PC-3 (cell line): ENCODE measurements at regions not wholly inside any gene's neighbourhood (a gene's known extent, or its start where the extent isn't known, plus 50 kb on each side); places are given as distances from the start of the nearest gene placed in this dataset.

Experiments
- ATAC-seq: fragments of 200-7000 bp; cut with Tn5 transposase; 2 replicates; pipeline ENCODE4 v1.9.1; 2020; ENCODE audit warnings: mild to moderate bottlenecking, moderate library complexity
- BruUV-seq: library from RNA; stranded (reverse); fragments of 400-500 nt; replicated peaks from 2 replicates; lab custom pipeline; 2021; lab: Mats Ljungman, UMichigan
- CTCF ChIA-PET: fragments of 300-600 bp; sonication (Branson Sonifier 250); formaldehyde crosslinking; loops from one replicate; lab custom pipeline; 2022; ENCODE audit warnings: antibody characterized with exemption; lab: Charles Lee
- POLR2A ChIA-PET: fragments of 300-600 bp; sonication (Branson Sonifier 250); formaldehyde crosslinking; loops from one replicate; lab custom pipeline; 2022; ENCODE audit warnings: antibody characterized with exemption; ENCODE audit not compliant: unreplicated experiment; lab: Charles Lee
- DNase-seq: peaks from one replicate; pipeline ENCODE4 v3.0.0-alpha.2; 2015
- H2AFZ ChIP-seq: fragments of 300-600 bp; sonication (generic); 2 replicates; pipeline ENCODE4 v1.6.0; 2016; ENCODE audit warnings: antibody characterized with exemption, low read length
- H3F3A ChIP-seq: fragments of 300-600 bp; sonication (generic); one replicate; pipeline ENCODE4 v1.6.0; 2017; ENCODE audit warnings: antibody characterized with exemption, low read length, control low read depth, mild to moderate bottlenecking; ENCODE audit not compliant: unreplicated experiment
- H3K27ac ChIP-seq: fragments of 300-600 bp; sonication (generic); 2 replicates; pipeline ENCODE4 v1.5.1; 2016; ENCODE audit warnings: mild to moderate bottlenecking, low read length
- H3K27me3 ChIP-seq: fragments of 300-600 bp; sonication (generic); 2 replicates; pipeline ENCODE4 v1.6.1; 2016; ENCODE audit warnings: low read length, mixed read lengths
- H3K36me3 ChIP-seq: fragments of 300-600 bp; sonication (generic); 2 replicates; pipeline ENCODE4 v1.6.1; 2016; ENCODE audit warnings: low read depth, mixed run types, low read length, mixed read lengths
- H3K4me1 ChIP-seq: fragments of 300-600 bp; sonication (generic); 2 replicates; pipeline ENCODE4 v1.5.1; 2016; ENCODE audit warnings: low read length; ENCODE audit not compliant: insufficient read depth
- H3K4me2 ChIP-seq: fragments of 300-600 bp; sonication (generic); 2 replicates; pipeline ENCODE4 v1.6.0; 2016; ENCODE audit warnings: low read length
- H3K4me3 ChIP-seq: fragments of 300-600 bp; sonication (generic); 2 replicates; pipeline ENCODE4 v1.5.1; 2016; ENCODE audit warnings: mild to moderate bottlenecking, low read length, mixed read lengths
- H3K79me2 ChIP-seq: fragments of 300-600 bp; sonication (generic); 2 replicates; pipeline ENCODE4 v1.6.1; 2017; ENCODE audit warnings: low read length, mixed read lengths
- H3K9ac ChIP-seq: fragments of 300-600 bp; sonication (generic); 2 replicates; pipeline ENCODE4 v1.6.0; 2016; ENCODE audit warnings: mild to moderate bottlenecking, low read length
- H3K9me2 ChIP-seq: fragments of 300-600 bp; sonication (generic); replicated peaks from 2 replicates; pipeline ENCODE4 v1.6.1; 2016; ENCODE audit warnings: mixed run types, low read length, mixed read lengths
- H3K9me3 ChIP-seq: fragments of 300-600 bp; sonication (generic); 2 replicates; pipeline ENCODE4 v1.6.1; 2016; ENCODE audit warnings: low read length, mixed read lengths
- H4K20me1 ChIP-seq: fragments of 300-600 bp; sonication (generic); 2 replicates; pipeline ENCODE4 v1.6.1; 2016; ENCODE audit warnings: low read length, mixed read lengths
- CTCF ChIP-seq: fragments of 300-600 bp; sonication (generic); conservative IDR thresholded peaks from 2 replicates; pipeline ENCODE4 v1.5.1; 2017; ENCODE audit warnings: antibody characterized with exemption, low read depth, mild to moderate bottlenecking, low read length
- EZH2 ChIP-seq: fragments of 300-600 bp; sonication (generic); IDR thresholded peaks from one replicate; pipeline ENCODE4 v1.6.1; 2017; ENCODE audit warnings: antibody characterized with exemption, mild to moderate bottlenecking, low read length; ENCODE audit not compliant: unreplicated experiment
- EZH2phosphoT487 ChIP-seq: fragments of 300-600 bp; sonication (generic); IDR thresholded peaks from 2 replicates; pipeline ENCODE4 v1.6.1; 2018; ENCODE audit warnings: mild to moderate bottlenecking, antibody characterized with exemption, low read length, borderline replicate concordance
- intact Hi-C: fragments of 100-400 bp; cut with micrococcal nuclease; formaldehyde crosslinking; loops from 2 replicates; pipeline ENCODE4 v1.9.0; 2023

DNA sequence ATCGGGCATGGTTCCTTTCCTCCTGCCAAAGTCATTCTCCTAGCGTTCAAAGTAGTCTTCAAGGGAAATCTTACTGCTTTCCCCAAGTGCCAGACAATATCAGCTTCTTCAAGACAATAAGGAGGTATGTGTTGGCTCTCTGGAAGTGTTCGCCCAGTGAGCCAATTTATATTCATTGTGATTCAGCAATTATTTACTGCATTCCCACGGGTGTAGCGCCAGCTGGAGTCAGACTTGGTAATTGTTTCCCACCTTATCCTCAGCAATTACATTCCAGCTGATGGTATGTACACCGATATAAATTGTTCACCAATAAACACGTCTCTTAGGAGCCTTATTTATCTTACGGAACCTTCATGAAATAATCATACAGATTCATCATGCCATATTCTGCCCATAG lies 103.6 kb upstream of the CTNNB1 start:
- DNase-seq (no peak), ATAC-seq (no peak)
- Histone ChIP-seq H3F3A (no peaks in the 10 kb centered on the region), H3K4me1 (no peaks in the 10 kb centered on the region), H3K9me2 (no peaks in the 10 kb centered on the region), H2AFZ (no peak overlapping the region), H3K9ac (no peak overlapping the region), H3K79me2 (no peaks in the 10 kb centered on the region), H3K4me2 (no peak overlapping the region), H3K9me3 (no peaks in the 10 kb centered on the region), H3K4me3 (no peak overlapping the region), H4K20me1 (no peaks in the 10 kb centered on the region), H3K36me3 (no peaks in the 10 kb centered on the region), H3K27me3 (no peaks in the 10 kb centered on the region), H3K27ac (no peak overlapping the region)
- BruUV-seq = no TSS peak
- POLR2A ChIA-PET = no interaction called here
- TF ChIP-seq EZH2 (no peak), CTCF (peak; percentile 36; the same call in 1 of the 2 replicates), EZH2phosphoT487 (no peak)
- CTCF ChIA-PET = no interaction called here
- intact Hi-C loops = no loop called here

GRCh38 chr3:41097896-41098496 lies 101.3 kb upstream of the CTNNB1 start:
- Histone ChIP-seq H4K20me1 (no peaks in the 10 kb centered on the region), H2AFZ (no peak overlapping the region), H3K9me2 (no peaks in the 10 kb centered on the region), H3K27me3 (no peaks in the 10 kb centered on the region), H3K9ac (no peak overlapping the region), H3K4me3 (no peak overlapping the region), H3K9me3 (no peaks in the 10 kb centered on the region), H3K79me2 (no peaks in the 10 kb centered on the region), H3K27ac (no peak overlapping the region), H3K4me1 (peaks cover 17% of the 10 kb centered on the region), H3F3A (no peaks in the 10 kb centered on the region), H3K36me3 (no peaks in the 10 kb centered on the region), H3K4me2 (no peak overlapping the region)
- no TSS peak for BruUV-seq
- intact Hi-C loops = no loop called here
- ChIA-PET CTCF (no interaction called here), POLR2A (no interaction called here)
- TF ChIP-seq CTCF = no peak
- no peak for TF ChIP-seq EZH2
- TF ChIP-seq EZH2phosphoT487 = no peak
- ATAC-seq (no peak), DNase-seq (no peak)

DNA sequence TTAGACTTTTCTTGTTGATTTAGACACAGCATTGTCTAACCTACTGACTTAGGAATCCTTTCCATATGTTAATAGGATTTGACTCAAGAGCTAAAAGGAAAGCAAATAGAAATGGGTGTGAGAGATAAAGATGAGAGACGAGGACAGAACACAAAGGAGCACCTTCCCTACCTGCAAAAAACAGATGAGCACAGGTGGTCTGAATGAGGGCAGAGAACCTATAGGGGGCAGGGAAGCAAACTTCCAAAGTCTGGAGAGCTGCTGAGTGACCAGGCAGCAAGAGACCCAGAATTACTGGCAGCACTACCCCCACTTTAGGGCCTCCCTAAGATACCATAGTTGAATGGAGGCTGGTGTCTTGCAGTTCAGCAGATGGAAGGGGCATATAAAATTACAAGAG lies 98.1 kb upstream of the CTNNB1 start:
- Histone ChIP-seq H3K4me1 (peaks cover 17% of the 10 kb centered on the region), H3K27ac (no peak overlapping the region), H3F3A (no peaks in the 10 kb centered on the region), H3K9ac (no peak overlapping the region), H4K20me1 (no peaks in the 10 kb centered on the region), H3K4me3 (no peak overlapping the region), H3K9me3 (no peaks in the 10 kb centered on the region), H3K4me2 (no peak overlapping the region), H3K9me2 (no peaks in the 10 kb centered on the region), H3K36me3 (no peaks in the 10 kb centered on the region), H3K27me3 (no peaks in the 10 kb centered on the region), H2AFZ (no peak overlapping the region), H3K79me2 (no peaks in the 10 kb centered on the region)
- intact Hi-C loops = no loop called here
- ChIA-PET POLR2A (no interaction called here), CTCF (no interaction called here)
- no peak for DNase-seq
- no peak for ATAC-seq
- TF ChIP-seq EZH2 (no peak), EZH2phosphoT487 (no peak), CTCF (no peak)
- BruUV-seq = no TSS peak
